OCI-LY7 (cell line): ENCODE measurements at regions not wholly inside any gene's neighbourhood (a gene's known extent, or its start where the extent isn't known, plus 50 kb on each side); places are given as distances from the start of the nearest gene placed in this dataset.
"Not testable (repeated sequence)": the region's sequence is repeated elsewhere in the genome, so short reads cannot be mapped to it uniquely, and the experiment has no call there.

Experiments
- EZH2phosphoT487 ChIP-seq: fragments of 200-600 bp; sonication (generic); IDR thresholded peaks from 2 replicates; pipeline ENCODE4 v1.6.1; 2018; ENCODE audit warnings: low read depth, borderline replicate concordance, mild to moderate bottlenecking, mixed run types, antibody characterized with exemption, low read length, moderate library complexity, mixed read lengths
- TF ChIP-seq, protein P1 (sequence below): fragments of 200-600 bp; sonication (generic); conservative IDR thresholded peaks from 2 replicates; pipeline ENCODE4 v1.5.1; 2014; ENCODE audit warnings: mild to moderate bottlenecking, antibody characterized with exemption, low read length, moderate library complexity, mixed read lengths

GRCh38 chr6:49304393-49304792, 158.7 kb downstream of the MMUT start:
- TF ChIP-seq, protein P1, sequence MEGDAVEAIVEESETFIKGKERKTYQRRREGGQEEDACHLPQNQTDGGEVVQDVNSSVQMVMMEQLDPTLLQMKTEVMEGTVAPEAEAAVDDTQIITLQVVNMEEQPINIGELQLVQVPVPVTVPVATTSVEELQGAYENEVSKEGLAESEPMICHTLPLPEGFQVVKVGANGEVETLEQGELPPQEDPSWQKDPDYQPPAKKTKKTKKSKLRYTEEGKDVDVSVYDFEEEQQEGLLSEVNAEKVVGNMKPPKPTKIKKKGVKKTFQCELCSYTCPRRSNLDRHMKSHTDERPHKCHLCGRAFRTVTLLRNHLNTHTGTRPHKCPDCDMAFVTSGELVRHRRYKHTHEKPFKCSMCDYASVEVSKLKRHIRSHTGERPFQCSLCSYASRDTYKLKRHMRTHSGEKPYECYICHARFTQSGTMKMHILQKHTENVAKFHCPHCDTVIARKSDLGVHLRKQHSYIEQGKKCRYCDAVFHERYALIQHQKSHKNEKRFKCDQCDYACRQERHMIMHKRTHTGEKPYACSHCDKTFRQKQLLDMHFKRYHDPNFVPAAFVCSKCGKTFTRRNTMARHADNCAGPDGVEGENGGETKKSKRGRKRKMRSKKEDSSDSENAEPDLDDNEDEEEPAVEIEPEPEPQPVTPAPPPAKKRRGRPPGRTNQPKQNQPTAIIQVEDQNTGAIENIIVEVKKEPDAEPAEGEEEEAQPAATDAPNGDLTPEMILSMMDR, result not testable (repeated sequence)
- not testable (repeated sequence) for TF ChIP-seq EZH2phosphoT487
